ENCODE measurements at regions not wholly inside any gene's neighbourhood (a gene's known extent, or its start where the extent isn't known, plus 50 kb on each side); places are given as distances from the start of the nearest gene placed in this dataset.

GRCh38 chr1:228823200-228823599 is 87.9 kb downstream of the RHOU start:
- TF ChIP-seq CTCF (IDR thresholded peaks at IDR 0.05), result no peak
- no peak for TF ChIP-seq POLR2A (IDR thresholded peaks at IDR 0.05)

Measured in prostate gland (tissue), 2 donors.